Stimulated activated CD8-positive, alpha-beta memory T cell treated with anti-CD3 and anti-CD28 coated beads, Interleukin-2, amount 100 ng/mL, for 1 hour (primary cell): ENCODE measurements at regions not wholly inside any gene's neighbourhood (a gene's known extent, or its start where the extent isn't known, plus 50 kb on each side); places are given as distances from the start of the nearest gene placed in this dataset.

Source experiments
- DNase-seq, 2 donors: peaks; one replicate each; pipeline ENCODE4 v3.0.0-alpha.2; 2020; ENCODE audit warnings: low read depth in 2 of 2

DNA sequence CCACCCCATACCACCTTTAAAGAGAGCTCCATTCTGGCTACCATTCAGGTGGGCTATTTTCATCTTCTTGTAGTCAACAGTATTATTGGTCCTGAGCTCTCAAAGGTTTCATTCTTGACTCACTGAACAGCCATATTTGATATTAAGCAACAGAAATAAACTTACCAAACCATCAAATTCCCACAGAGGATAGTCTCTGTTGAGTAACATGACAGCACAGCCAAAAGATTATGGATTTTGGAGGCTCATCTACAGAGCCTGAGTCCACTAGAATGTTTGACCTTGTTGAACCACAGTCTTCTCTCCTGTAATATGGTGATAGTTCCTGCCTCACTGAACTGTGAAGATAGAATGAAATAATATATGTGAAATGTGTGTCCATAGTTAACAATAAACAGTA lies 276.3 kb upstream of the LDB2 start:
- no peak for DNase-seq

- DNase-seq, result no peak
These were observed 274.9 kb upstream of the LDB2 start for GRCh38 chr4:17173300-17173699.

DNA sequence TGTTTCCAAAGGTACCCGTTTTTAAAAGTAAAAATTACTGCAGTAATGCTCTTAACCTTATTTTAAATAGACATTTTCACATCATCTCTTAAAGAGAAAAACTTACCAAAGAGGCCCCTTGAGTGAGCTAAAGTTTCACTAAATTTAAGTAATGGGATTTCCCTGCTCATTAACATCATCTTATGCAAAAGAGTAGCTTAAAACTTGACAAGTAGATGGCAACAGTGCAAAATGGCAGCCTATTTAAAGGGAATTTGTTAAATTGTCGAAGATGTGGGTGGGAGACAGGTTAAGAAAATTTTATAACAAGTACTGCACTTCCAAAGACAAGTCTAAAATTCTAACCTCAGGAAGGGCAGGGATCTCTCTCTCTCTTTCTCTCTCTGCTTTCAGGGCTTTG lies 271.7 kb upstream of the LDB2 start:
- no peak for DNase-seq

DNA sequence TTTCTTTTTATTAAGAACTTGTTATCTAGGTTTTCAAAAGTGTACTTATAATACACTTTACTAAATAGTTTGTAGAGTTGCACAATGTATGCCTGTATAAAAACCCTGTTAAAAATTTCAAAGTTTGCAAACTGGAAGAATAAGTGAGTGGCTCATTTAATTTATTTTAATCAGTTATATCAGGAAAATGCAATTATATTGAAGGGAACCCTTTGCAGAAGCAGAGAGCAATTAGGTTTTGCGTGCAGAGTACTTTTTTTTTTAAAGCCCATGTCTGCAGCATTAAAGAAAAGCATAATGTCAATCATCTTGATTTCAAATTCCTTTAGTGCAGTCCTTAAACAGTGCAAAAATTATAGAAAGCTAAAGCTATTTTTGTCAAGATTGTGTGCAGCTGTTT lies 271.3 kb upstream of the LDB2 start:
- DNase-seq, result no peak

DNA sequence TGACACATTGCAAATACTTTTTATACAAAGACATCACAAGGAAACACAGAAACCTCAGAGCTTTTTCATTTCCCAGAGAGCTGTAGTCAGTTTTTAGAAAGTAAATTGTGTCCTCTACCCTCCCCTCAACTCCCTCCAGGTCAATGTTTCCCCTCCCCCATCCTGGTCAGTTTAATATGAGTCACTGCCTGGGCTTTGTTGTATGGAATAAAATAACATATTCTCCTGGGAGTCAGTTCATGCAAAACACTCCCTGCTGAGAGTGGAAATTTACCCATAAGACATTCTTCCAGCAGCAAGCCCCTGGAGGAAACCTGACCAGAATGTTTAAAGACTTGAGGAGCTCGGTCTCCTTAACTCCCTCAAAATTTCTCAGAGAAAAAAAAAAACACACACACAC lies 270.1 kb upstream of the LDB2 start:
- no peak for DNase-seq

DNA sequence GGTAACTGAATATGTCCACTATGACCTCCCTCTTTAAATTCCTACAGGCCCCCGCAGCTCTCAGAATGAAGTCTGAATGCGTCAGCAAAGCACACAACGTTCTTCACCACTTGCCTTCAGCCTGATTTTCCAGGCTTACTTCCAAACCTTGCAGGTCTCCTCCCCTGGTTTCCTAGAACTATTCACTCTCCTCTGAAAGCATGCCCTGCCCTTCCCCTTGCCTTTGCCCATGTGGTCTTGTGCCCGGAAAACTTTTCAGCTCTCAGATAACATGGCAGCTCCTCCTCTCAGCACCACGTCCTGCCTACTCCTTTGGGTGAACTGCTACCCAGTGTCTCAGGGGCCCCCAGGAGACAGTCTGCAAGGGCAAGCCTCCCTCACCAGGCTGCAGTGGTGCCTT lies 268.5 kb upstream of the LDB2 start:
- no peak for DNase-seq

- DNase-seq, result no peak
These were observed 266.8 kb upstream of the LDB2 start for GRCh38 chr4:17165286-17165685.

DNA sequence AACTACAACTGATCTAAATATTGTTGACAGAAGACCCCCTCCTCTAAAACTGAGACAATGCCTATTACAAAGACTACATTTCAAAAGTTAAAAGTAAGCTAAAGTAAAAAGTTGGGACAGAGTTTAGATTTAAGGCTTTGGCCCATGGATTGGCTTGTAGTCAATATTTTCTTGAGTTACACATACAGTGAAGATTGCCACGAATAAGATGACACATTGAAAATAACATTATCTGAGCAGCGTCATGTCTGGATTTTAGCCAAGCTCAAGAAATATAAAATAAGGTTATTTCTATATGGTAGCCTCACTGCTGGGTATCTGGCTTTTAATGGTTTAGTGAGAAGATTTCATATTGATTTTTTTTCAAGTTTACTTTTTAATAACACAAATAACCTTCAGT lies 266.2 kb upstream of the LDB2 start:
- no peak for DNase-seq

DNA sequence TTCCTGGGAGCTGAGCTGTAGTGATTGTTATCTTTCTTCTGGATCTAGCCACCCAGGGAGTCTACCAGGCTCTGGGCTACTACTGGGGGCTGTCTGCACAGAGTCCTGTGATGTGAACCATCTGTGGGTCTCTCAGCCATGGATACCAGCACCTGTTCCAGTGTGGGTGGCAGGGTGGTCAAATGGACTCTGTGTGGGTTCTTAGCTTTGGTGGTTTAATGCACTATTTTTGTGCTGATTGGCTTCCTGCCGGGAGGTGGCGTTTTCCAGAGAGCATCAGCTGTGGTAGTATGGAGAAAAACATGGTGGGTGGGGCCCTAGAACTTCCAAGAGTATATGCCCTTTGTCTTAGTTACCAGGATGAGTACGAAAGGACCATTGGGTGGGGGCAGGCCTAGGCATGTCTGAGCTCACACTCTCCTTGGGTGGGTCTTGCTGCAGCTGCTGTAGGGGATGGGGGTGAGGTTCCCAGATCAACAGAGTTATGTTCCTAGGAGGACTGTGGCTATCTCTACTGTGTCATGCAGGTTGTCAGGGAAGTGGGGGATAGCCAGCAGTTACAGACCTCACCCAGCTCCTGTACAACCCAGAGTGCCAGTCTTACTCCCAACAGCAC lies 264.8 kb upstream of the LDB2 start:
- DNase-seq, result no peak

GRCh38 chr4:17157304-17157703 lies 258.9 kb upstream of the LDB2 start:
- DNase-seq, result no peak

- no peak for DNase-seq
These were observed 257.0 kb upstream of the LDB2 start for GRCh38 chr4:17155486-17155885.

DNA sequence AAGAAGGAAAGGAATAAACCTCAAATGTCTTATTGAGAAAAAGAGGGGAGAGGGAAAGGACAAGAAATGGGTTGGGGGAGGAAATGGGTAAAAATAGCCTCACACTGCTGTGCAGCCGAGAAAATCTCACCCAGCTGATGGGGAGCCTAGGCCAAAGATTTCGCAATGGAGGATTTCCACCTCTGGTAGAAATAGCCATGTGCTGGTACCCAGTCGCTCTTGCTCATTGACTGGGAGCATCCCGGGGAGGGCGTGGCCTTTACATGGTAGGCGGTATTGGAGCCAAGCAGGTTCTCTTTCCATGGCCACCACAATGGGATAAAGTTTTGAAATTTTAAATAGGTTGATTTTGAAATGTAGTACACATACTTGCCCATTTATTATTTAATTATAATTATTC lies 255.1 kb upstream of the LDB2 start:
- no peak for DNase-seq

DNA sequence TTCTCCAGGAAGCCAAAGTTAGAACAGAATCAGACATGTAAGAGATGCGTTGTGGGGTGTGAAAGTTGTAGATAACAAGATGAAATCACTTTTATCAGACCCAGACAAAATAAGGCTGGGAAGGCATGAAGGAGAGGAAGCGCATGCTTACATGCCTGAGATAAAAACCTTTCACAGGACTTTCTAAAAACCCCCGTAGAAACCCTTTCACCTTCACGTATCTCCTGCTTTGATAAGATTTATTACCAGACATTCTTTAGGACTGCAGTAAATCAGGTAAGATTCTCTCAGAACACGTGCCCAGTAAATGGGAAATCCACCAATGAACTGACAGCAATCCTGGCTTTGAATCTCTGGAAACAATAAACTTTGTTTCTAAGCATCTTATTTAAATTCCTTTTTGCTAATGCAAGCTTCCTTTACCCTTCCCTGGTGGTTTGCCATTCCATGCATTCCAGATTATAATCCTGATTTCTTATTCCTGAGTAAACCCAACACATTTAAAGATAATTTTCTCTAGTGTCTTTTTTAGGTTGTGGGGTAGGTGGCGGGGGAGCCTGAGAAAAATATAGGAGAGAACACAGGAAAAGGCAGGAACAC lies 254.6 kb upstream of the LDB2 start:
- no peak for DNase-seq

DNA sequence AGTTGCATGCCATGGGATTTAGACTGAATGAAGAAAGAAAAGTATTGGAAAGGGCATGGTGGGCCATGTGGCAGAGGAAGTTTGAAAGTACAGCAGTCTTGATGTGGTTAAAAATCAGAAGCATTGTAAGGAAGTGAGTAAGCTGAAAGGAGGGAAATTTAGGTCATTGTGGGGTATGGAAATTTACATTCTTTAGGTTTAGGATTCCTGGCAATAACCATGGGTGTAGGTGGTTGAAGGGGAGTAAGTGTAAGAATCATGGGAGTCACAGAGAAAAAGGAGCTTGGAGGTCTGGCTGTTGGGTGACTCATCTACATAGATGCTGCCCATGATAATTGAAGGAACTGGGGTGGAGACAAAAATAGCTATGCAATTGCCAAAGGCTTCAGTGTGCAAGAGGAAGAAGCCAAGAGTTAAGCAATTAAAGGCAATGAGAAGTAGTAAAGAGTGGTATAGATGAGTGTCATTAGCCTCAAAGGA lies 243.8 kb upstream of the LDB2 start:
- no peak for DNase-seq

GRCh38 chr4:17138847-17139246 lies 240.4 kb upstream of the LDB2 start:
- no peak for DNase-seq

DNA sequence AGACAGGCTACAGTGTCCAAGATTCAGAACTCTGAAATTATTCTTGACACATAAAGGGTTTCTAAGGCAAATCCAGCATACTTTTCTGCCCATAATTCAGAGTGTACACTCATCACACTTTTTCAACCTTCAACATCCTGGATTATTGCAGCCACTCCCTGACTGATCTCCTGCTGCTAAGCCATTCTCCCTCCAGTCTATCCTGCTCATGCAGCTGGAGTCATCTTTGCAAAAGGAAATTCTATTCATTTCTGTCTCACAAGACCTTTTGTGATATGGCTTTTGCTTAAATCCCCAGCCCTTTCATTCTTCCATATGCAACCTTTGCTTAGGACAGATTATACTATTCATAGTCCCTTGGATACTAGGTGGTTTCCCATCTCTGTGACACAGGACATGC lies 236.1 kb upstream of the LDB2 start:
- DNase-seq, result no peak

DNA sequence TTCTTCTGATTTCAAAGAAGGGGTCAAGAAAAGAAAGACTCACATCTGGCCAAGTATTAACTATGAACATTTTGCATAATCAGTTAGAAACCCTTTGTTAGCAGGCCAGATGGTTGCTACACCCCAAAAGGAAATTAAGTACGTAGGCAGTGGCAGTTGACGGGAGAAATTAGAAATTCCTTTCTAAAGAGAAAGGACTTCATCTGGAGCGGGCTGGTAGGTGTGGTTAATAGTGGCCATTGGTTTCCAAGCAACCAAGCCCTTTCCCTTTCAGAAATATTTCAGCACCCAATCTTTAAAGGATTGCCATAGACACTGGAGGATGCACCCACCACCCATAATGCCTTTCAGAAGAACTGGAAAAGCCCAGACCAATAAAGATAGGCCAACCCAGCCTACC lies 235.7 kb upstream of the LDB2 start:
- DNase-seq, result no peak

- no peak for DNase-seq
These were observed 233.8 kb upstream of the LDB2 start for GRCh38 chr4:17132226-17132625.

DNA sequence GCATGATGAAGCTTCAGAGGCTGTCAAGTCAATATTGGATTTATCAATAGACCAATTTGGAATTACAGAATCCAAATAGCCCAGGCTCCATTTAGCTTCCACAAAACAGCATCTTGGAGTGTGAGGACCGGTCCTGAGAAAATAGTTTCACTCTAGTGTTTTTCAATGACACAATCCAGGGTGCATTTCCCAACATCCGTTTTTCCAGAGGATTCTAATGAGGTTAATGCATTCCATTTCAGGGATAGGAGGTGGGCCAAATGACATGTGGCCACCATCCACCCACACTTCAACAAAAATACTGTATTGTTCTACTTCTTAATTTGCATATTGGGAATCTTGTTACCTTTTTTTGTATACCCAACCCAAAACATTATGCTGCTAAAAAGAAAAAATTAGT lies 229.8 kb upstream of the LDB2 start:
- DNase-seq, result no peak

DNA sequence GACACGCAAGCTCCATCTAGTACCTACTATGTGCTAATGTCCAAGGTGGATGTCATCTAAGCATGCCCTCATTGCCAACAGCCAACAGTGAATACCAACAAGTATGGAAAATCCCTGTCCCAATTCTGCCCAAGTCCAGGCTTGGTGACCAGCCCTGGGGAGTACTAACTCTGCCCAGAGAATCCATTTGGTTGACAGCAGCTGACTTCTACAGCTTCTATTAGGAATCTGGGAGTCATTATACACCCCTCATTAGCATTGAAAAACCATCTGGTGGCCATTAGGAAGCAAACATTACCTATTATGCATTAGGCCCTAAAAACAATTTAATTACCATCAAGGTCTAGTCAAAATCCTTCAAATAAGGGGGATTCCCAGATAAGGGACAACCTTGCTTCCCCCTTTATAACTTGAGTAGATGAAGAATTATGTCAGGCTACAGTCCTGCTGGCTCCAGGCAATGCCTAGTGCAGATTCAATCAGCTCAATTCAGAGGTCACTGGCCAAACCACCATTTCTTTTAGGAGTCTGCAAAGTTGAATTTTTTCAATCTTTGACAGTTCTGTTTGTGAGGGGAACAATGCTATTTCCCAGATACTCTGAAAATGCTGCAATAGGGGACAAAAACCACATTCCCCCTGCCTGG lies 228.0 kb upstream of the LDB2 start:
- DNase-seq, result no peak

DNA sequence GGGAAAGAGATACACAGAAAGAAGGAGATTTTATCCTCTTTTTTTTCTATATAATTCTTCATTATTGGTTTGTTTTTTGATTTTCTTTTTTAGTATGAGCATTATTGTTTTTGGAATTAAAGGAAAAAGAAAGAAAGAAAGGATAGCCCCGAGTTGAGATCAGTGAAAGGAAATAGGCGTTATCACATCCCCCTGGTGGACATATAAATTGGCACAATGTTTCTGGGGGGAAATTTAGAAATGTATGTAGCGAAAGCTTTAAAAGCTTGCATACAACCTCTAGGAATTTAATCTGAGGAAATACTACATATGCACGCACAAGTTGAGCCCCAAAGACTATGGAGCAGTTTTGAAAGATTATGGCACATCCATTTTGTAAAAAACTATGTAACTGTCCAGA lies 226.3 kb upstream of the LDB2 start:
- DNase-seq, result no peak

GRCh38 chr4:17120761-17121160 lies 222.3 kb upstream of the LDB2 start:
- no peak for DNase-seq

DNA sequence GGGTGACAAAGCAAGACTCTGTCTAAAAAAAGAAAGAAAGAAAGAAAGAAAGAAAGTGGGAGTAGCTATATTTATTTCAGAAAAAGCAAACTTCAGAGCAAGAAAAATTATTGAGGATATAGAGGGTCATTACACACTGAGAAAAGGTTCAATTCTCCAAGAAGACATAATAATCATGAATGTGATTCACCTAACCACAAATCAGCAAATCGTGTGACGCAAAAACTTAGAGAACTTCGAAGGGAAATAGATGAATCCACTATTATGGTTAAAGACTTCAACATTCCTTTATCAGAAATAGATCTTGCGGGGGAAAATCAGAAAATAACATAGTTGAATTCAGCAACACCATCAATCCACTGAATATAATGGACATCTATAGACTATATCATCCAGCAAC lies 219.3 kb upstream of the LDB2 start:
- DNase-seq, result no peak

DNA sequence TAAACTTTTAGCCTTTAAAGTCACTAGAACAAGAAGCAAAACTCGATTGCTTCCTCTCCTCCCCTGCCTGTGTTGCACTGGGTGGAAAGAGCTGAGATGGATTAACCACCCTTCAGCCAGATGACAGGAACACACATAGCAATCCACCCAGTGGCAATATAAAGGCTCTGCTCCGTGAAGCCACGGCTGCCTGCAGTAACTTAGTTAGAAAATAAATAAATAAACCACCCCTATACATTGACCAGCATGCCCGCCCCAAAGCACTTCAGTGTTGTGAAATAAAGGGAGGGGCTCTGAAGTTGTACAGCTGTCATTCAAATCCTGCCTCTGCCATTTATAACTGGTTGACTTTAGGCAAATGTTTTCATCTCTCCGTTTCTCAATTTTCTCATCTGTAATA lies 217.1 kb upstream of the LDB2 start:
- DNase-seq, result no peak
